GM19452 (cell line): ENCODE measurements at regions not wholly inside any gene's neighbourhood (a gene's known extent, or its start where the extent isn't known, plus 50 kb on each side); places are given as distances from the start of the nearest gene placed in this dataset.
A peak's percentile ranks its signal among the peaks of the same experiment; 100 is the strongest.
"Not testable (repeated sequence)": the region's sequence is repeated elsewhere in the genome, so short reads cannot be mapped to it uniquely, and the experiment has no call there.

ENCODE experiments used
- ATAC-seq: cut with Tn5 transposase; IDR thresholded peaks from one replicate; pipeline ENCODE4 v1.9.1; 2021; ENCODE audit not compliant: unreplicated experiment

- ATAC-seq = no peak
These were observed 540.6 kb upstream of the SPRY2 start for GRCh38 chr13:80881495-80881894.

GRCh38 chr13:80881034-80881433 is 540.1 kb upstream of the SPRY2 start:
- ATAC-seq = no peak

- no peak for ATAC-seq
These were observed 537.0 kb upstream of the SPRY2 start for GRCh38 chr13:80877944-80878241.

- ATAC-seq = no peak
These were observed 536.5 kb upstream of the SPRY2 start for GRCh38 chr13:80877209-80877943.

GRCh38 chr13:80873589-80873988 is 532.7 kb upstream of the SPRY2 start:
- peak; percentile 97 for ATAC-seq

GRCh38 chr13:80871971-80872370 is 531.0 kb upstream of the SPRY2 start:
- not testable (repeated sequence) for ATAC-seq

- ATAC-seq = no peak
These were observed 530.6 kb upstream of the SPRY2 start for GRCh38 chr13:80871481-80871880.

GRCh38 chr13:80870186-80870585 is 529.3 kb upstream of the SPRY2 start:
- ATAC-seq = no peak

- ATAC-seq = no peak
These were observed 526.0 kb upstream of the SPRY2 start for GRCh38 chr13:80866921-80867320.

- no peak for ATAC-seq
These were observed 524.4 kb upstream of the SPRY2 start for GRCh38 chr13:80865329-80865728.

GRCh38 chr13:80862456-80862855 is 521.5 kb upstream of the SPRY2 start:
- no peak for ATAC-seq

GRCh38 chr13:80860845-80861244 is 519.9 kb upstream of the SPRY2 start:
- no peak for ATAC-seq

GRCh38 chr13:80858131-80858530 is 517.2 kb upstream of the SPRY2 start:
- no peak for ATAC-seq

- no peak for ATAC-seq
These were observed 516.4 kb upstream of the SPRY2 start for GRCh38 chr13:80857321-80857720.

GRCh38 chr13:80850771-80851170 is 509.8 kb upstream of the SPRY2 start:
- no peak for ATAC-seq

- no peak for ATAC-seq
These were observed 503.2 kb upstream of the SPRY2 start for GRCh38 chr13:80844164-80844563.

- ATAC-seq = no peak
These were observed 500.5 kb upstream of the SPRY2 start for GRCh38 chr13:80841414-80841813.

GRCh38 chr13:80840316-80840976 is 499.5 kb upstream of the SPRY2 start:
- no peak for ATAC-seq

GRCh38 chr13:80835902-80836301 is 495.0 kb upstream of the SPRY2 start:
- ATAC-seq = no peak

GRCh38 chr13:80830431-80830830 is 489.5 kb upstream of the SPRY2 start:
- ATAC-seq = no peak

GRCh38 chr13:80828759-80829158 is 487.8 kb upstream of the SPRY2 start:
- no peak for ATAC-seq

GRCh38 chr13:80825276-80825675 is 484.4 kb upstream of the SPRY2 start:
- no peak for ATAC-seq

GRCh38 chr13:80824229-80824628 is 483.3 kb upstream of the SPRY2 start:
- no peak for ATAC-seq
